Osteocyte (in vitro differentiated cells): ENCODE measurements at regions not wholly inside any gene's neighbourhood (a gene's known extent, or its start where the extent isn't known, plus 50 kb on each side); places are given as distances from the start of the nearest gene placed in this dataset.
A peak's percentile ranks its signal among the peaks of the same experiment; 100 is the strongest.

ENCODE experiments used
- DNase-seq: peaks from one replicate; pipeline ENCODE4 v3.0.0; 2021; ENCODE audit warnings: mixed read lengths; ENCODE audit not compliant: unreplicated experiment; ENCODE audit errors: extremely low spot score
- H3K27ac Mint-ChIP-seq: one replicate; pipeline ENCODE4 v1.8.0; 2021; ENCODE audit warnings: mild to moderate bottlenecking, mixed read lengths; ENCODE audit not compliant: unreplicated experiment
- H3K27me3 Mint-ChIP-seq: one replicate; pipeline ENCODE4 v1.8.0; 2021; ENCODE audit warnings: mixed read lengths; ENCODE audit not compliant: unreplicated experiment
- H3K36me3 Mint-ChIP-seq: one replicate; pipeline ENCODE4 v1.8.0; 2021; ENCODE audit warnings: mixed read lengths; ENCODE audit not compliant: unreplicated experiment
- H3K4me1 Mint-ChIP-seq: one replicate; pipeline ENCODE4 v1.8.0; 2021; ENCODE audit warnings: mixed read lengths; ENCODE audit not compliant: unreplicated experiment
- H3K4me3 Mint-ChIP-seq: one replicate; pipeline ENCODE4 v1.8.0; 2021; ENCODE audit warnings: mild to moderate bottlenecking, moderate library complexity, mixed read lengths; ENCODE audit not compliant: unreplicated experiment
- H3K9me3 Mint-ChIP-seq: one replicate; pipeline ENCODE4 v1.8.0; 2021; ENCODE audit warnings: mixed read lengths; ENCODE audit not compliant: unreplicated experiment
- TF ChIP-seq, protein P1 (sequence below): fragments of 200-600 bp; sonication (generic); IDR thresholded peaks from 2 replicates; pipeline ENCODE4 v1.5.0; 2021; ENCODE audit warnings: antibody characterized with exemption, mild to moderate bottlenecking, moderate library complexity

DNA sequence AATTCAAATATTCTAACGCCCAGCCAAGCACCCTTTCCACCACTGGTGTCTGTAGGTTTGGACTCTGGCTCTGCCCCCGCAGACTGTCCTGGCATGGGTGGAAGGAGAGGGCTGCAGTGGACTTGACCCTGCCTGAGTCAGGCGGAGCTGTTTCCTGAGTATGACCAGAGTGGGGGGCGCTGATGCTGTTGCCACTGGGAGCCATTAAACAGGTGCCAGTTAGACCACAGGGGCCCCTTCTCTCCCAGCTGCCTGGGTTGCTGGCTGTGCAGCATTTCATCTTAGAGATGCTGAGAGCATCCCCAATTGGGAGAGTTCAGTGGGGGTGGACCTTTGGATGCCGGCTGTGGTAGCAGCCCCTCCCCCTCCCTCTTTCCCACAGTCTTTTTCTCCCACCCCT is 539.5 kb downstream of the MATN1 start:
- Mint-ChIP-seq H3K27ac (no peak overlapping the region), H3K36me3 (no peaks in the 10 kb centered on the region), H3K9me3 (no peaks in the 10 kb centered on the region), H3K4me1 (no peaks in the 10 kb centered on the region), H3K4me3 (no peak overlapping the region), H3K27me3 (peaks cover 1% of the 10 kb centered on the region)
- peak; percentile 65 for DNase-seq
- TF ChIP-seq, protein P1, sequence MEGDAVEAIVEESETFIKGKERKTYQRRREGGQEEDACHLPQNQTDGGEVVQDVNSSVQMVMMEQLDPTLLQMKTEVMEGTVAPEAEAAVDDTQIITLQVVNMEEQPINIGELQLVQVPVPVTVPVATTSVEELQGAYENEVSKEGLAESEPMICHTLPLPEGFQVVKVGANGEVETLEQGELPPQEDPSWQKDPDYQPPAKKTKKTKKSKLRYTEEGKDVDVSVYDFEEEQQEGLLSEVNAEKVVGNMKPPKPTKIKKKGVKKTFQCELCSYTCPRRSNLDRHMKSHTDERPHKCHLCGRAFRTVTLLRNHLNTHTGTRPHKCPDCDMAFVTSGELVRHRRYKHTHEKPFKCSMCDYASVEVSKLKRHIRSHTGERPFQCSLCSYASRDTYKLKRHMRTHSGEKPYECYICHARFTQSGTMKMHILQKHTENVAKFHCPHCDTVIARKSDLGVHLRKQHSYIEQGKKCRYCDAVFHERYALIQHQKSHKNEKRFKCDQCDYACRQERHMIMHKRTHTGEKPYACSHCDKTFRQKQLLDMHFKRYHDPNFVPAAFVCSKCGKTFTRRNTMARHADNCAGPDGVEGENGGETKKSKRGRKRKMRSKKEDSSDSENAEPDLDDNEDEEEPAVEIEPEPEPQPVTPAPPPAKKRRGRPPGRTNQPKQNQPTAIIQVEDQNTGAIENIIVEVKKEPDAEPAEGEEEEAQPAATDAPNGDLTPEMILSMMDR, result no peak

DNA sequence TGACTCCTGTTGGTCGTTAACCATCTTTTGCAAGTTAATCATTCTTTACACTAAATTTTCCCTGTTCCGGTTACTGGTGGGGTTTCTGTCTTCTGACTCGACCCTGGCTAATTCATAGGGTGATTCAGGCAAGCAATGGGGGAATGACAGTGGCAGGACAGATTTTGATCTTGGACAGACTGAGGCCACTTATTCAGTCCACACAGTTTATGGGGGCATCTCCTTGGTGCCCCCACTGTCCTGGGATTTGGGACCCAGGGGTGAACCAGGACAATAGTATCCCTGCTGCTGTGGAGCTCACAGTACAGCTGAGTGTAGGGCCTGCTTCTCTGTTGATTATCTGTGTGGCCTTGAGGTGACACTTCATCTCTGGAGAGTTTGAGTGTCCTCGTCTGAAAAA is 540.4 kb downstream of the MATN1 start:
- H3K4me3 Mint-ChIP-seq, result no peak overlapping the region
- no peaks in the 10 kb centered on the region for H3K9me3 Mint-ChIP-seq
- H3K27me3 Mint-ChIP-seq, result no peaks in the 10 kb centered on the region
- no peak overlapping the region for H3K27ac Mint-ChIP-seq
- H3K36me3 Mint-ChIP-seq, result no peaks in the 10 kb centered on the region
- H3K4me1 Mint-ChIP-seq, result no peaks in the 10 kb centered on the region
- TF ChIP-seq, protein P1, result no peak
- peak; percentile 53 for DNase-seq

DNA sequence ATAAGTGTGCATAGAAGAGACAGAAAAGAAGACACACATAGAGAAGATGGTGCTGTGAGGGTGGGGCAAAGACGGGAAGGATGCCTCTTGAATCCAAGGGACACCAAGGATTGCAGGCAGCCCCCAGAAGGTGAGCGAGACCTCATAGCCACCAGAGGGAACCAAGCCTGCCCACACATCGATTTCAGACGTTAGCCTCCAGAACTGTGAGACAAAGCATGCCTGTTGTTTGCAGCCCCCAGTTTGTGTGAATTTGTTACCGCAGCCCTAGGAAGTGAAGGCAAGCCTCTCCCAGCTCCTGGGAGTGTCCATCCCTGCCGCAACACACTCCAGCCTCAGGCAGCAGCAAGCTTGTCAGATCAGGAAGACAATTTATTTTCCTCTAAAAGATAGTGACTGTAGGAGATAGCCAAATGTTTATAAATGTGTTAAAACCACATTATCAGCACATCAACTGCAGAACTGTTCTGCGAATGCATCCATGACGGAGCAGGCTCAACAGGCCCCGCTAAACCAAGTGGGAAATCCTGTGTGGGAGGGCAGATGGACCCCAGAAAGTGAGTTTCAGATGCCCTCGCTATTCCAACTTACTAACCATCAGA is 543.3 kb downstream of the MATN1 start:
- Mint-ChIP-seq H3K27ac (no peak overlapping the region), H3K9me3 (no peaks in the 10 kb centered on the region), H3K27me3 (peaks cover 6% of the 10 kb centered on the region), H3K36me3 (no peaks in the 10 kb centered on the region), H3K4me3 (no peak overlapping the region), H3K4me1 (no peaks in the 10 kb centered on the region)
- DNase-seq, result no peak
- TF ChIP-seq, protein P1, result no peak

DNA sequence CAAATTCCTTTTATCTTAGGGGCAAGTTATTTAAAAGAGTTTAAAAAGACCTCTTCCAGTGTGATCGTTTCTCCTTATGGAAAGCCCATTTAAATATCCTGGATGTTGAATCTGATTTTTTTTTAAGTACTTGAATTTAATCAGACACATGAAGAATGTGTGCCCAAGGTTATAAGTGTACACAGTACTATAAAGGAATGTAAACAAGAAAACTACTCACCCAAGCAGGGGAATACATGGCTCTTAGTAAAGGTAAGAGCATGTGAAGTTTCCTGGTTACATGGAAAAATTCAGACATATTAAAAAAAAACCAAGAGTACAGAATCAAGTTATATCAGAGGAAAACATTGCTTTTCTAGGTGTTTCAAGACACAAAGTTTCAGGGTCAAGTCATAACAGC is 546.9 kb downstream of the MATN1 start:
- H3K27ac Mint-ChIP-seq, result no peak overlapping the region
- no peaks in the 10 kb centered on the region for H3K36me3 Mint-ChIP-seq
- no peaks in the 10 kb centered on the region for H3K9me3 Mint-ChIP-seq
- H3K27me3 Mint-ChIP-seq, result peaks cover 10% of the 10 kb centered on the region
- H3K4me3 Mint-ChIP-seq, result no peak overlapping the region
- no peaks in the 10 kb centered on the region for H3K4me1 Mint-ChIP-seq
- no peak for DNase-seq
- TF ChIP-seq, protein P1, result no peak

DNA sequence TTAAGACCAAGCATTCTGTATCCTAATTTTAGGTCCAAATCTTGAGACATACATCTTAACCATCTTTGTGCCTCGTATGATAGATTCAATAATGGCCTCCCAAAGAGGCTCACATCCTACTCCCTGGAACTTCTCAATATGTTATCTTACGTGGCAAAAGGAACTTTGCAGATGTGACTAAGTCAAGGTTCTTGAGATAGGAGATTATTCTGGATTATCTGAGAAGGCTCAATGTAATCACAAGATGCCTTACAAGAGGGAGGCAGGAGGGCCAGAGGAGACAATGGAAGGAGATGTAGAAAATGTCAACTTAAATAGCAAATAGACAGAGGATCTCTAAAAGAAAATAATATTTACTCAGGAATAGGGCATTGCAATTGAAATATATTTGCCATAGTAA is 548.9 kb downstream of the MATN1 start:
- Mint-ChIP-seq H3K27ac (no peak overlapping the region), H3K27me3 (peaks cover 11% of the 10 kb centered on the region), H3K36me3 (no peaks in the 10 kb centered on the region), H3K9me3 (no peaks in the 10 kb centered on the region), H3K4me1 (no peaks in the 10 kb centered on the region), H3K4me3 (no peak overlapping the region)
- TF ChIP-seq, protein P1, result no peak
- DNase-seq, result no peak
